Fibroblast of the aortic adventitia (primary cell): ENCODE measurements at regions not wholly inside any gene's neighbourhood (a gene's known extent, or its start where the extent isn't known, plus 50 kb on each side); places are given as distances from the start of the nearest gene placed in this dataset.

Experiments
- DNase-seq: peaks from one replicate; pipeline ENCODE4 v3.0.0-alpha.2; 2010; ENCODE audit warnings: low read depth
- H3K4me3 ChIP-seq: 2 replicates; pipeline ENCODE4 v1.5.1; 2011; ENCODE audit warnings: low read depth, mild to moderate bottlenecking, control low read depth, low read length, moderate library complexity
- CTCF ChIP-seq: IDR thresholded peaks from 2 replicates; pipeline ENCODE4 v1.5.1; 2011; ENCODE audit warnings: mild to moderate bottlenecking, low read length, control low read depth, inconsistent platforms; ENCODE audit not compliant: insufficient read depth

- DNase-seq, result no peak
- H3K4me3 ChIP-seq, result no peak overlapping the region
- no peak for TF ChIP-seq CTCF
Measured at GRCh38 chr18:22796113-22796512, 137.0 kb upstream of the RBBP8 start.

GRCh38 chr18:22800551-22800951 is 132.6 kb upstream of the RBBP8 start:
- DNase-seq, result peak; percentile 61
- H3K4me3 ChIP-seq, result no peak overlapping the region
- no peak for TF ChIP-seq CTCF

GRCh38 chr18:22813648-22814328 is 119.3 kb upstream of the RBBP8 start:
- TF ChIP-seq CTCF, result peak; percentile 72
- DNase-seq, result peak; percentile 72
- H3K4me3 ChIP-seq, result no peak overlapping the region

- TF ChIP-seq CTCF, result no peak
- DNase-seq, result no peak
- H3K4me3 ChIP-seq, result no peak overlapping the region
Measured at GRCh38 chr18:22814329-22814703, 118.8 kb upstream of the RBBP8 start.

GRCh38 chr18:22816266-22817176 is 116.6 kb upstream of the RBBP8 start:
- DNase-seq, result no peak
- TF ChIP-seq CTCF, result no peak
- H3K4me3 ChIP-seq, result no peak overlapping the region

- no peak overlapping the region for H3K4me3 ChIP-seq
- peak; percentile 59 for DNase-seq
- no peak for TF ChIP-seq CTCF
Measured at GRCh38 chr18:22817844-22818243, 115.3 kb upstream of the RBBP8 start.
